Hindlimb muscle (tissue), 1 donor: ENCODE measurements at regions not wholly inside any gene's neighbourhood (a gene's known extent, or its start where the extent isn't known, plus 50 kb on each side); places are given as distances from the start of the nearest gene placed in this dataset.

Experiments
- DNase-seq: peaks from one replicate; pipeline ENCODE4 v3.0.0-alpha.2; 2013

- DNase-seq: no peak
Observed at GRCh38 chr13:109510013-109510412, 276.4 kb downstream of the IRS2 start.

- DNase-seq: no peak
Observed at GRCh38 chr13:109509154-109509900, 277.1 kb downstream of the IRS2 start.

- no peak for DNase-seq
Observed at GRCh38 chr13:109500146-109500773, 286.1 kb downstream of the IRS2 start.

- DNase-seq: no peak
Observed at GRCh38 chr13:109497917-109498316, 288.5 kb downstream of the IRS2 start.

- DNase-seq: no peak
Observed at GRCh38 chr13:109496216-109496615, 290.2 kb downstream of the IRS2 start.

GRCh38 chr13:109494925-109495369 is 291.4 kb downstream of the IRS2 start:
- DNase-seq: peak; percentile 48

GRCh38 chr13:109485136-109485794 is 301.1 kb downstream of the IRS2 start:
- no peak for DNase-seq

GRCh38 chr13:109483284-109483683 is 303.1 kb downstream of the IRS2 start:
- no peak for DNase-seq

- no peak for DNase-seq
Observed at GRCh38 chr13:109481040-109481439, 305.3 kb downstream of the IRS2 start.

- no peak for DNase-seq
Observed at GRCh38 chr13:109480011-109480955, 306.1 kb downstream of the IRS2 start.

GRCh38 chr13:109479534-109479933 is 306.8 kb downstream of the IRS2 start:
- no peak for DNase-seq

GRCh38 chr13:109476001-109476400 is 310.4 kb downstream of the IRS2 start:
- DNase-seq: no peak

- DNase-seq: no peak
Observed at GRCh38 chr13:109468123-109468522, 318.3 kb downstream of the IRS2 start.

- DNase-seq: no peak
Observed at GRCh38 chr13:109465148-109465547, 321.2 kb downstream of the IRS2 start.

- peak; percentile 11 for DNase-seq
Observed at GRCh38 chr13:109454167-109454917, 332.0 kb downstream of the IRS2 start.

- DNase-seq: no peak
Observed at GRCh38 chr13:109451726-109452125, 334.7 kb downstream of the IRS2 start.

GRCh38 chr13:109448629-109449028 is 337.8 kb downstream of the IRS2 start:
- DNase-seq: no peak

GRCh38 chr13:109447667-109448066 is 338.7 kb downstream of the IRS2 start:
- no peak for DNase-seq

- DNase-seq: no peak
Observed at GRCh38 chr13:109440320-109440719, 346.1 kb downstream of the IRS2 start.

- DNase-seq: no peak
Observed at GRCh38 chr13:109439813-109440212, 346.6 kb downstream of the IRS2 start.

GRCh38 chr13:109436841-109437240 is 349.5 kb downstream of the IRS2 start:
- DNase-seq: no peak
